ENCODE measurements at regions not wholly inside any gene's neighbourhood (a gene's known extent, or its start where the extent isn't known, plus 50 kb on each side); places are given as distances from the start of the nearest gene placed in this dataset.

DNA sequence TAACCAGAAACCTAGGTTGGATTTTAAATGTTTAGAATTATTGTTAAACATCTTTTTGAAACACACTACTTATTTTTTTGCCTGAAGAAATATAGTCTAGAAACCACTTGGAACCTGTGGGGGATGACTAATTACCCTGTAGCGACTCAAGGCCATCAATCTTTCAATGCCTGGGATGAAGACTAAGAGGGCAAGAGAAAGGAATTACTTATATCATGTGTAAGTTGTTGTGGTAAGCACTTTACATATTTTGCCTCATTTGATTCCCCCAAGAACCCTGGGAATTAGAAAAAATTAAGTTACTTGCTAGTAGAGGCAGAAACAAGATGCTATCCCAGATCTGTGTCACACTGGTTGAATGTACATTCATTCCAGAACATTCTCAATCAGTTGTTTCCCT lies 170.9 kb upstream of the GRIA3 start:
- no peak for DNase-seq (ENCODE audit: low read depth)
- H3K4me3 ChIP-seq (ENCODE audit: low read depth, low read length): no peak overlapping the region
- TF ChIP-seq, protein P1, sequence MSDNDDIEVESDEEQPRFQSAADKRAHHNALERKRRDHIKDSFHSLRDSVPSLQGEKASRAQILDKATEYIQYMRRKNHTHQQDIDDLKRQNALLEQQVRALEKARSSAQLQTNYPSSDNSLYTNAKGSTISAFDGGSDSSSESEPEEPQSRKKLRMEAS (IDR thresholded peaks at IDR 0.05; ENCODE audit: low read depth, low read length): no peak
- no peak for TF ChIP-seq POLR2A (IDR thresholded peaks at IDR 0.05; ENCODE audit: extremely low read depth, insufficient read length)
- no peak for TF ChIP-seq MYC (IDR thresholded peaks at IDR 0.05; ENCODE audit: low read depth, low read length)
- TF ChIP-seq, protein P2, sequence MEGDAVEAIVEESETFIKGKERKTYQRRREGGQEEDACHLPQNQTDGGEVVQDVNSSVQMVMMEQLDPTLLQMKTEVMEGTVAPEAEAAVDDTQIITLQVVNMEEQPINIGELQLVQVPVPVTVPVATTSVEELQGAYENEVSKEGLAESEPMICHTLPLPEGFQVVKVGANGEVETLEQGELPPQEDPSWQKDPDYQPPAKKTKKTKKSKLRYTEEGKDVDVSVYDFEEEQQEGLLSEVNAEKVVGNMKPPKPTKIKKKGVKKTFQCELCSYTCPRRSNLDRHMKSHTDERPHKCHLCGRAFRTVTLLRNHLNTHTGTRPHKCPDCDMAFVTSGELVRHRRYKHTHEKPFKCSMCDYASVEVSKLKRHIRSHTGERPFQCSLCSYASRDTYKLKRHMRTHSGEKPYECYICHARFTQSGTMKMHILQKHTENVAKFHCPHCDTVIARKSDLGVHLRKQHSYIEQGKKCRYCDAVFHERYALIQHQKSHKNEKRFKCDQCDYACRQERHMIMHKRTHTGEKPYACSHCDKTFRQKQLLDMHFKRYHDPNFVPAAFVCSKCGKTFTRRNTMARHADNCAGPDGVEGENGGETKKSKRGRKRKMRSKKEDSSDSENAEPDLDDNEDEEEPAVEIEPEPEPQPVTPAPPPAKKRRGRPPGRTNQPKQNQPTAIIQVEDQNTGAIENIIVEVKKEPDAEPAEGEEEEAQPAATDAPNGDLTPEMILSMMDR (IDR thresholded peaks at IDR 0.05; ENCODE audit: low read depth, low read length): no peak

DNA sequence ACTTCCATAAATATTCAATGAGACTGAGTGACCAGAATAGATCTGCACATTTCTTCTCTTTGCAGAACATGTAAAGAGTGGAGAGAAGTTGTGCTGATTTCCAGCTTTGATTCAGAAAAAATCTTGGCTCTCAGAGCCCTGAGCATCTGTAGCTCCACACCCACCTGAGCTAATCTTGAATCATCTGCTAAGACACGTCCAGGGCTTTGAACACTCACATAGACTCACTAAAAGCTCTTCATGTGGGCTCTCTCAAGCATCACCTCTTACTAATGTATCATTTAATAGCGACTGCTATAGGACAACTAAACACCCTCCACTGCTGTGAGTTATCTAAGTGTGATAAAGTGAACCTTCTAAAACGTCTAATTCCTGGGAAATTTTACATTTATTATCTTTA lies 147.7 kb upstream of the GRIA3 start:
- no peak for DNase-seq (ENCODE audit: low read depth)
- TF ChIP-seq, protein P2 (IDR thresholded peaks at IDR 0.05; ENCODE audit: low read depth, low read length): no peak
- TF ChIP-seq POLR2A (IDR thresholded peaks at IDR 0.05; ENCODE audit: extremely low read depth, insufficient read length): no peak
- no peak overlapping the region for H3K4me3 ChIP-seq (ENCODE audit: low read depth, low read length)

DNA sequence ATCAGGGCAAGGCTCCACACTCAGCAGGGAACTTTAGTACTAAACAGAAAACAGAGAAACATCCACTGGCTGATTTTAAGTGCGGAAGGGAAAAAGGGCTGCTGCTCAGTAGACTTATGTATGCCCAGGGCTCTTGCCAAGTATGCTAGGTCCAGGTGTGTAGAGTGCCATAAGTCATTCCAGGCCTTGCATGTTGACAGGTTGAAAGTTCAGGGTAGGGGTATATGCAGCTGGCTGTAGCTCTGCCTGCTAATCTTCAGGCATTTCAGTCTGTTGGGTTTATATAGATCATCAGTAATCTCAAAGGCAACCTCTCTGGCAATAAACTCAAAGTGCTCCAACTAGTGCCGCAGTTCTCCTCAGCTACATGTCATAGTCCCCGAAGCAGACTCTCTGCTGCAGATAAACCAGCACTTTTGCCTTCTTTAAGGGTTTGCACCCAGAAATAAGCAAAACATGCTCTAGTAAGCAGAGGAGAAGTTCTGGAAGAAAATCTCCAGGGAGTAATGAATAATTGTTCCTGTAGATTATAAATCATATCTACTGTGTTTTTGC lies 134.9 kb upstream of the GRIA3 start:
- no peak for DNase-seq (ENCODE audit: low read depth)
- H3K4me3 ChIP-seq (ENCODE audit: low read depth, low read length): no peak overlapping the region
- TF ChIP-seq, protein P2 (IDR thresholded peaks at IDR 0.05; ENCODE audit: low read depth, low read length): no peak
- TF ChIP-seq POLR2A (IDR thresholded peaks at IDR 0.05; ENCODE audit: extremely low read depth, insufficient read length): no peak
- TF ChIP-seq MYC (IDR thresholded peaks at IDR 0.05; ENCODE audit: low read depth, low read length): no peak
- TF ChIP-seq, protein P1 (IDR thresholded peaks at IDR 0.05; ENCODE audit: low read depth, low read length): no peak

DNA sequence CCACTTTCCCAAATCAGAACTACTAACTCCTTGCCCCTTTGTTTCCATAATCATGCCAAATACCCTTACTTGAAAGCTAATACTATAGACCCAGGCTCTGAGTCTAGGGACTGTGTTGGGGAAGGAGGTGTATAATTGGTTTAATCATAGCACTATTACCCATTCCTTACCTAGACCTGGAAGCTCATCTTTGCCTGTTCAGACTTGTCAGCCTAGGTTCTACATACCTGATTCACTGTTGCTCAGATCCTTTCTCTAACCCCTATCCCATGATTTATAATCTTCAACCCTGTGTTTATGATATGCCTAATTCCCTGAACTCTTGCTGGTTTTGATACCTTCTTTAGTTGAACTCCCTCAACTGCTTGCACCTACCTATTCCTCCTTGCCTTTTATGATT lies 123.1 kb upstream of the GRIA3 start:
- TF ChIP-seq, protein P1 (IDR thresholded peaks at IDR 0.05; ENCODE audit: low read depth, low read length): no peak
- TF ChIP-seq MYC (IDR thresholded peaks at IDR 0.05; ENCODE audit: low read depth, low read length) (no peak), POLR2A (IDR thresholded peaks at IDR 0.05; ENCODE audit: extremely low read depth, insufficient read length) (no peak)
- TF ChIP-seq, protein P2 (IDR thresholded peaks at IDR 0.05; ENCODE audit: low read depth, low read length): no peak
- H3K4me3 ChIP-seq (ENCODE audit: low read depth, low read length): no peak overlapping the region
- no peak for DNase-seq (ENCODE audit: low read depth)

DNA sequence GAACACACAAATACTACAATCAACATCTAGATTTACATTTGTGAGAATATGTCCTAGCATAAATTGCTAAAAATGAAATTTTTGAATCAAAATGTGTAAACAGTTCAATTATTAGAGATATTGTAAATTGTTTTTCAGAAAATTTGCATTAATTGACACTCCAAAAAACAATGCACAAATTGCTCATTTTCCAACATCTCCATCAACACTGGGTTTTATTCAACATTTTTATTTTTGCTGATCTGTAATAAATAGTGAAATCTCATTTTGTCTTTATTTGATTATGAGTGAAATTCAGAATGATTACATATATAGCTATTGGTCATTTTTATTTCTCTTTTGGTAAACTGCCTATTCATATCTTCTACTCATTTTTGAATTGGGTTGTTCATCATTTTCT lies 120.0 kb upstream of the GRIA3 start:
- no peak overlapping the region for H3K4me3 ChIP-seq (ENCODE audit: low read depth, low read length)
- TF ChIP-seq MYC (IDR thresholded peaks at IDR 0.05; ENCODE audit: low read depth, low read length) (no peak), POLR2A (IDR thresholded peaks at IDR 0.05; ENCODE audit: extremely low read depth, insufficient read length) (no peak)
- TF ChIP-seq, protein P2 (IDR thresholded peaks at IDR 0.05; ENCODE audit: low read depth, low read length): no peak
- TF ChIP-seq, protein P1 (IDR thresholded peaks at IDR 0.05; ENCODE audit: low read depth, low read length): no peak
- no peak for DNase-seq (ENCODE audit: low read depth)

Measured in NB4 (cell line).